ENCODE measurements at regions not wholly inside any gene's neighbourhood (a gene's known extent, or its start where the extent isn't known, plus 50 kb on each side); places are given as distances from the start of the nearest gene placed in this dataset.

GRCh38 chr11:127894316-127894715 lies 693.0 kb downstream of the ETS1 start:
- no peak for ATAC-seq

DNA sequence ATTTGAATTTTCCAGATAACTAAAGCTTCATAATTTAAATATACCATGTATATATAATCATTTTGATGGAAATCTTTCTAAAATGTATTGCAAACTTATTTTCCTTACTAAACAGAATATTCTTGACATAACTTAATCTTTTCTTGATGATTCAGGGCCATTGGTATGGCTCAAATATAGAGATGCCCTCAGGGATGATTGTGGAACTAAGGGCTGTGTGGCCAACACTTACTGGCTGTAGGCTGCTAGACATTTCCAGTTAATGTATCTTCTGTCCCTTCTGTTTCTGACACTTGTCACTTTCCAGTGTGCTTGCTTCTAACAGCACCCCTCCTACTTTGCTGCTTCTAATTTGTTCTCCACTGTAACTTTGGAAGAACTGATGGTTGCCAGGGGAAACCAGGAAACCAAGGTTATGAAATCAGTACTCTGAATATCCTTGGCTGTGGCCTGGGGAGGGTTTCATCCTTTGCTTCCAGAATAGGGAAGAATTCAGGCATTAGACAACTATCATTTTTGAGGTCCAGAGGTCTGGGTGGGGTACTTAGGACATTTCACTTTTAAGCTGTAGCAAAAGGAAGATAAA lies 697.2 kb downstream of the ETS1 start:
- no peaks in the 10 kb centered on the region for H3K36me3 ChIP-seq
- no peak overlapping the region for H3K4me3 ChIP-seq
- H3K27ac ChIP-seq = no peak overlapping the region
- TF ChIP-seq, protein P1, sequence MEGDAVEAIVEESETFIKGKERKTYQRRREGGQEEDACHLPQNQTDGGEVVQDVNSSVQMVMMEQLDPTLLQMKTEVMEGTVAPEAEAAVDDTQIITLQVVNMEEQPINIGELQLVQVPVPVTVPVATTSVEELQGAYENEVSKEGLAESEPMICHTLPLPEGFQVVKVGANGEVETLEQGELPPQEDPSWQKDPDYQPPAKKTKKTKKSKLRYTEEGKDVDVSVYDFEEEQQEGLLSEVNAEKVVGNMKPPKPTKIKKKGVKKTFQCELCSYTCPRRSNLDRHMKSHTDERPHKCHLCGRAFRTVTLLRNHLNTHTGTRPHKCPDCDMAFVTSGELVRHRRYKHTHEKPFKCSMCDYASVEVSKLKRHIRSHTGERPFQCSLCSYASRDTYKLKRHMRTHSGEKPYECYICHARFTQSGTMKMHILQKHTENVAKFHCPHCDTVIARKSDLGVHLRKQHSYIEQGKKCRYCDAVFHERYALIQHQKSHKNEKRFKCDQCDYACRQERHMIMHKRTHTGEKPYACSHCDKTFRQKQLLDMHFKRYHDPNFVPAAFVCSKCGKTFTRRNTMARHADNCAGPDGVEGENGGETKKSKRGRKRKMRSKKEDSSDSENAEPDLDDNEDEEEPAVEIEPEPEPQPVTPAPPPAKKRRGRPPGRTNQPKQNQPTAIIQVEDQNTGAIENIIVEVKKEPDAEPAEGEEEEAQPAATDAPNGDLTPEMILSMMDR (IDR thresholded peaks at IDR 0.05) = no peak
- intact Hi-C loops (cut with DNase I) = no loop called here
- H3K27me3 ChIP-seq (ENCODE audit: low read depth) = no peaks in the 10 kb centered on the region
- no peak for DNase-seq
- no peaks in the 10 kb centered on the region for H3K4me1 ChIP-seq
- no peak for ATAC-seq
- peaks cover 8% of the 10 kb centered on the region for H3K9me3 ChIP-seq

More at GRCh38 chr11:127894316-127894715, 693.0 kb downstream of the ETS1 start:
- Histone ChIP-seq H3K27ac (no peak overlapping the region), H3K4me3 (no peak overlapping the region), H3K4me1 (no peaks in the 10 kb centered on the region), H3K9me3 (no peaks in the 10 kb centered on the region), H3K27me3 (ENCODE audit: low read depth) (no peaks in the 10 kb centered on the region), H3K36me3 (no peaks in the 10 kb centered on the region)
- no peak for DNase-seq
- TF ChIP-seq, protein P1 (IDR thresholded peaks at IDR 0.05) = no peak
- intact Hi-C loops (cut with DNase I) = no loop called here

DNA sequence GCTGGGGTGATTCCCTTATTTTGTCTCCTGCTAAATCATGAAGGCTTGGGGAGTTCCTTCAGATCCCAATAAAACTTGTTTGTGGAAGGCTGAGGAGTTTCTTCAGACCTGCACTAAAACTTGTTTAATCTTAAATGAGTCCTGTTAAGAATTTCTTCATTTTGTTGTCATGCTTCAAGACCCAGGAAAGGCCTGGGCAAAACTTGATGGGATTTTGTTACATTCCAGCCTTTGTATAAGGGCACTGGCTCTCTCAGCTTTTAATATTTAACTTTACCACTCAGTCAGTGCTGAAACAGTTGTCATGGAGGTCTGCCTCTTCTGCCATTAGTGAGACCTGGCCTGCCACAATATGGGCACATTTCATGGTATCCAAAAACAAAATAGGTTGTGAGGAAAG lies 699.0 kb downstream of the ETS1 start:
- TF ChIP-seq, protein P1 (IDR thresholded peaks at IDR 0.05) = no peak
- H3K4me3 ChIP-seq = no peak overlapping the region
- no peak for ATAC-seq
- no peak for DNase-seq
- peaks cover 8% of the 10 kb centered on the region for H3K9me3 ChIP-seq
- intact Hi-C loops (cut with DNase I) = no loop called here
- H3K27me3 ChIP-seq (ENCODE audit: low read depth) = no peaks in the 10 kb centered on the region
- H3K36me3 ChIP-seq = no peaks in the 10 kb centered on the region
- H3K4me1 ChIP-seq = no peaks in the 10 kb centered on the region
- H3K27ac ChIP-seq = no peak overlapping the region

DNA sequence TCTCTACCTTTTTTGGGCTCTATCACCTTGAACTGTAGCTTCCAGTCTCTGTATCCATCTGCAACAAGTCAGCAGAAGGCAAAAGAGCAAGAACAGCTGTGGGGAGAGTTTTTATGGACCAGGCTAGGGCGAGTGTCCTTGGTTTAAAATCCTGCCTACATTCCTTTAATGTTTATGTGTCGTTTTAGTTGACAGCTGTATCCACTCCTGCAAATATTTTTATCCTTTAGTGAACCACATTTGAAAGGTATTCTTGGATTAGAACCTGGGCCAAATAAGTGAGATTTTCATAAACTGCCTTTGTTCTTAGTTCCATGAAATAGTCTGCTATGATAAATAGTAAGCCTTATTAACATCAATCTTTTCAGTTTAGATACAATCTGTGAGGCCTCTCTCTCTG lies 712.2 kb downstream of the ETS1 start:
- no peaks in the 10 kb centered on the region for H3K36me3 ChIP-seq
- TF ChIP-seq, protein P1 (IDR thresholded peaks at IDR 0.05) = no peak
- intact Hi-C loops (cut with DNase I) = no loop called here
- no peak overlapping the region for H3K4me3 ChIP-seq
- DNase-seq (no peak), ATAC-seq (no peak)
- H3K27ac ChIP-seq = no peak overlapping the region
- no peaks in the 10 kb centered on the region for H3K4me1 ChIP-seq
- no peaks in the 10 kb centered on the region for H3K27me3 ChIP-seq (ENCODE audit: low read depth)
- H3K9me3 ChIP-seq = no peaks in the 10 kb centered on the region

DNA sequence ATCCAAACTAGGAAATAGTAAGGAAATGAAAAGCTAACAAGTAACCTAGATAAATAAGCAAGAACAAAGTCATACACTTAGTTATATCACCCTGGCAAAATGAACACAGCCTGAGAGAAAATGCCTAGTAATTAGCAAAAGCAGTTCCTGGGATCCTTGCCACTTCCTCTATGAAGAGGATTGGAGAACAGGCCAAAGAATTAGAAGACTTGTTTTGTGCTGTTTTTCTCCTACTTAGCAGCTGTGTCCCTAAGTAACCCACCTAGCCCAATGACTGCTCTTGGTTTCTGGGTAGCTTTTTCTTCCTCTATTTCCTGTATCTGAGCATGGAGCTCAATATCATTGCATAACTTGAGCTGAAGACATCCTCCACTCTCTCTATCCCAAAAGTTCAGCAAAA lies 713.9 kb downstream of the ETS1 start:
- no peak overlapping the region for H3K4me3 ChIP-seq
- no peaks in the 10 kb centered on the region for H3K27me3 ChIP-seq (ENCODE audit: low read depth)
- H3K27ac ChIP-seq = no peak overlapping the region
- H3K9me3 ChIP-seq = no peaks in the 10 kb centered on the region
- intact Hi-C loops (cut with DNase I) = no loop called here
- H3K36me3 ChIP-seq = no peaks in the 10 kb centered on the region
- no peaks in the 10 kb centered on the region for H3K4me1 ChIP-seq
- no peak for DNase-seq
- TF ChIP-seq, protein P1 (IDR thresholded peaks at IDR 0.05) = no peak
- ATAC-seq = no peak

All from lower lobe of right lung (tissue), 2 donors.